ENCODE measurements at regions not wholly inside any gene's neighbourhood (a gene's known extent, or its start where the extent isn't known, plus 50 kb on each side); places are given as distances from the start of the nearest gene placed in this dataset.
"Not testable (repeated sequence)": the region's sequence is repeated elsewhere in the genome, so short reads cannot be mapped to it uniquely, and the experiment has no call there.

GRCh38 chr17:71427801-71428200 is 693.0 kb upstream of the SOX9 start:
- DNase-seq, result no peak

GRCh38 chr17:71428897-71429296 is 691.9 kb upstream of the SOX9 start:
- DNase-seq, result no peak

DNA sequence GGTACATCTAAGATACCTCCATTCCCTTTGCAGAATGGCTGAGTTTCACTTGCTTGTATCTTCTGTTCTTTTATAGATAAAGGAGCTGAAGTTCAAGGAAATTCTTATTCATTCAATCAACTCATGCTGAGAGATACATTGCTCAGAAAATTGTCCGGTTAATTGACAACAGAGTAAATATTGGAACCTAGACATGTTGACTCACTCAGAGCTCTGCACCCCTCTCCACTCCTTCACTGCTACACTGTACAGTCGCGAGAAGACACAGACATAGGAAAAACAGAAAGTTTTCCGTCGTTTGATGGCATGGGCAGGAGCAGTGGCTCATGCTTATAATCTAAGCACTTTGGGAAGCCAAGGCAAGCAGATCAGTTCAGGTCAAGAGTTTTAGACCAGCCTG is 690.5 kb upstream of the SOX9 start:
- no peak for DNase-seq

DNA sequence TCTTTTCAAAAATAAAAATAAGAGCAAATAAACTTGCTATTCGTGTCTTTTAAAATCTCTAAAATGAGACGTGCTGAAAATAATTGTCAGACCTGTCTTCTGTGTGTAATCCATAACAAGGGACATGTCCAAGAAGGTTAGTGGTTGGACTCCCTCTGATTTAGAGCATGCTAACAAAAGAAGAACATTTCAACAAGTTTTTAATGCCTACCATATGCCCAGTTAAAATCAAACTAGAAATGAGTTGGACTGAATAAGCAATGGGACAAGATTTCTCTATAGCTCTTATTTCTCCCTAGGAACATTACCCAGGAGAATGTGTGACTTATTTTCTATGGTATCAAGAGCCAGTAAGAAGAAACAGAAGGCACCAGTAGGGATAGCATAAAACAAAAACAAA is 689.7 kb upstream of the SOX9 start:
- DNase-seq, result no peak

- no peak for DNase-seq
Observed at GRCh38 chr17:71432378-71433315, 688.2 kb upstream of the SOX9 start.

- no peak for DNase-seq
Observed at GRCh38 chr17:71434716-71435115, 686.1 kb upstream of the SOX9 start.

GRCh38 chr17:71436479-71436878 is 684.3 kb upstream of the SOX9 start:
- DNase-seq, result no peak

GRCh38 chr17:71437166-71437565 is 683.7 kb upstream of the SOX9 start:
- no peak for DNase-seq

- DNase-seq, result no peak
Observed at GRCh38 chr17:71438631-71439146, 682.1 kb upstream of the SOX9 start.

GRCh38 chr17:71440513-71440912 is 680.3 kb upstream of the SOX9 start:
- no peak for DNase-seq

- DNase-seq, result no peak
Observed at GRCh38 chr17:71441098-71441497, 679.7 kb upstream of the SOX9 start.

DNA sequence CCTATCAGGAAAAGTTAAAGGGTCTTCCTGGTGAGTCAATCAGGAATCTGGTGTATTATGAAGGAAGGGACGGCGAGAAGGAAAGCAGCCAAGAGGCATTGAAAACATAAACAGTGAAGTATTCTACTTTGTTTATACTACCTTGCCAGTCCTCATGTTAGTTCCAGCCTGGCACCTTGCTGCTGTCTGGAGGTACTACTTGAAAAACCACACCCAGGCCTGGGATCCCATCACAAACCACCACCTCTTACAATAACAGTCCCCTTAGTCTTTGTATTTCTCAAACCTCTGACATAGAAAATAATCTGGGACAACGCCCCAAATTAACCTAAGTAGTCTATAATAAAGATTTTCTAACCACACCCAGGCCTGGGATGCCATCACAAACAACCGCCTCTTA is 676.7 kb upstream of the SOX9 start:
- no peak for DNase-seq

DNA sequence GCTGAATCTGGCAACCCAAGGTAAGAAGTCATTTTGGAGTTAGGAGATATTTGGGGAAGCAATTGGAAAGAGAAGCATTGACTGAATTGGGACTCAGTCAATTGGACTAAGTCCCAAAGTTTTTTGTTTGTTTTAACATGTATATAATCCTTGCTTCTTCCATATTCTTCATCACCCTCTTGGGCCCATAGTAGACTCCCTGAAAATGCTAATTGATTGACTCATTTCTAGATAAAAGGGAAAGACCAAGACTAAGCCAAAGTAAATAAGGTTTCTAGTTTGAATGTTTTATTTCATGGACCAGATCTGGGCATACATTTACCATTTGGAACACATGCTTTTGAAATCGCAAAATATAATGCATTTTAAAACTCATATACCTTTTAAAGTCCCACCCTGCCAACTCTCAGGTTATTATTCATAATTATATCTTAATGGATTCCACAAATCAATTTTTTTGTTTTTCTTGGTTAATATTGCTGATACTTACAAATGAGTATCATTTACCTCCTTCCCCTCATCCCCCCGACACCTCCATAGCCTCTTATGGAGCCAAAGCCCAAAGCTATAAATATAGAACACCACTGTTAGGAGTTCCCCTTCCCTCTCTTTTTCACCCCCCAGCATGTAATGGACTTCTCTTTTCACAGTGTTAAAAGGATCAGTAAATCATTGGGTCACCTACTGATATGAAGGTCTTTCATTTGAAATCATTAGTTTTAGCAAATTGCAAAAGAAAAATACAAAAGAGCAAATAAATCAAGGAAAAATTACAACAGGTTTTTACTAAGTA is 674.0 kb upstream of the SOX9 start:
- no peak for DNase-seq

DNA sequence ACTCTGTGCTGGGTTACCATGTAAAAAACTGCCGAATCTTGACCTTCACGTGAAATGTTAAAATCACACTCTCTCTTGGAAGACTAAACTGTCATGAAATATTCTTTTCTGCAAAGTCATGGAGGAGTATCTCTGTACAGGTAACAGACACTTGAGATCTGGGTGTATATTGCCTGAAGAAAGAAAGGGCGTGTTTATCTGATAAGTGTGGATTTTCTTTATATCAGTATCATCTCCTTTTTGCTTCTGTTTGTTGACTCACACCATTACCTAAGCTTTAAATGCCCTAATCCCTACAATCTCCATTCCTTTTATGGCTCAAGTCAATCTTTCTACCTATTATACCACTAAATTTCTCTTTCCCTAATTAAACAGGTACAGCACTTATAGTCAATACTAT is 673.2 kb upstream of the SOX9 start:
- DNase-seq, result no peak

- not testable (repeated sequence) for DNase-seq
Observed at GRCh38 chr17:71450657-71451056, 670.2 kb upstream of the SOX9 start.

DNA sequence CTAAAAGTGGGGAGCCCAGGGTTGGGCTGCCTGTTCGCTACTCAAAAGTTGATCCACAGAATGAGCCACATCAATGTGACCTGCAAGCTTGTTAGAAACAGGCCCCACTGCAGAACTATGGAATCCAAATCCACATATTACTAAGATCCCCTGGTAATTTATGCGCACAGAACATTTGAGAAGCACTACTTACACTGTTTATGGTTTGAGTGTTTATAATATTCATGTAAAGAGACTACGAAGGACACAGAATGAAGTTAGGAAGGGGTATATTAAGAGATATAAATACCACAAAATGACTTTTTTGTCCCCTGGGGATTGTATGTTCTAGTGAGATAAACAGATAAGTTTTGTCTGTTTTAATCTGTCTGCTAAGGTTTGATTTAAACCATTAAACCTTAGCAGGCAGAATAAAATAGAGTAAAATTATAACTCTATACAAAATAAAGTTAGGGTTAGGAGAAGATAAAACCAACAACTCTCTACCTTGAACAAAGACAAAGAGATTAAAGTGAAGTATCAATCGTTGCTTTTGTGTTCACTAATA is 666.9 kb upstream of the SOX9 start:
- no peak for DNase-seq

GRCh38 chr17:71455219-71455618 is 665.6 kb upstream of the SOX9 start:
- no peak for DNase-seq

- DNase-seq, result no peak
Observed at GRCh38 chr17:71458322-71458721, 662.5 kb upstream of the SOX9 start.

DNA sequence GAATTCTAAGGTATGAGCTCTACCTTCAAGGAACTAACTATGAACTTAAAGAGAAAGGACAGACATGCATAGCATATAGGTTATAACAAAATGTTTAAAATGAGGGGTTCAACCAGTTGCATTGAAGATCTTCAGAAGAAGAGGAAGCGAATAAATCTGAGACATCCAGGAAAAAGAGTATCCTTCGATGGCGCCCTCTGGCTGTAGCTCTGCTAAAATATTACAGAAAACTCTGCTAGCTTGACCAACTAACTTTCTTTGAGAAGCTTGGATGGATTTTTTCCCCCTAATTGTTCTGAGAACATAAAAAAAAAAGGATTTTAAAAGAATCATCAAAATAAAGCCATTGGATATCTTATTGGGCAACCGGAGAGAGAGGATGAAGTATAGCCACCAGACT is 659.9 kb upstream of the SOX9 start:
- no peak for DNase-seq

DNA sequence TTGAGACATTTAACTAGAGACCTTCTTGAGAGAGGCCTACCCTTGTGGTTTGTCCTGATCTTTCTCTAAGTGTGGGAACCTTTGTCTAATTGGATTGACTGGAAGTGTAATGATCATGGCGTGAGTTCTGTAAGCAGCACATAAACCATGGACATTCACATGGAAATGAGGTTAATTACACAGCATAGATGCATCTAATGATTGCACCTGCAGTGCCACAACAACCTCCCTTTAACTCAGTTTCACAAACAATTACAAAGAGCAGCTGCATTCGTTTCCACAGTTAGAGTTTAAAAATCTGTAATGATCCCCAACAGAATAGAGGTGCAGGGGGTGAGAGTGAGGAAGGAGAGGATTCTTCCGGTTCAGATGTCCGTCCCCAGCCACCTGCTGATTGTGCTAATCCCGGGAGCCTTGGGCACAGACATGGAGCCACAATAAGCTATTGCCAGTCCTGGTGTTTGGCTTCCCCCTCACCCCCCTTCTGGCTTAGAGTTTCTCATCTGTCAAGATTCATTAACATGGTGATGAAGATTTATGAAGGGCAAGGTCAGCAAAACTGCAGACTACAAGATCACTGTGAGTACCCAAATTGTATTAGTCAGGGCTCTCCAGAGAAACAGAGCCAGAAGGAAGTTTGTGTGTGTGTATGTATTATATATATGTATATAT is 659.2 kb upstream of the SOX9 start:
- no peak for DNase-seq

- DNase-seq, result no peak
Observed at GRCh38 chr17:71464241-71464640, 656.6 kb upstream of the SOX9 start.

DNA sequence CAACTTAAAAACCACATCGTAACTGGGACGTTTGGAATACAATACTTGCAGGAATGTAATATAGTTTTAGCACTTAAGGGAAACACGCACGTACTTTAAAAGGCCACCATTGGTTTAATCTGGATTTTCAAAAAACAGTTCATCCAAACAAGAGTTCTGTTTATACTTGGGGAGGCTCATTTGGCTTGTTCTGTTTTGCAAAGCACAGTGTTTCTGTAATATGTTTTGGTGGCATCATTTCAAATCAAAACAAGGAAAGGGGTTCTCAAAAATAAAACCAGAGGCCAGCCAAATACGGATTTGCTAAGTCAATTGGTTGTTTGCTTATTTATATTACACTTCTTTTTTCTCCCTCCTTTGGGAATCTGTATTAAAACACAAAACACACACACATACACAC is 656.1 kb upstream of the SOX9 start:
- DNase-seq, result no peak

- DNase-seq, result no peak
Observed at GRCh38 chr17:71467719-71468118, 653.1 kb upstream of the SOX9 start.
